A549 (cell line): ENCODE measurements at regions not wholly inside any gene's neighbourhood (a gene's known extent, or its start where the extent isn't known, plus 50 kb on each side); places are given as distances from the start of the nearest gene placed in this dataset.
A peak's percentile ranks its signal among the peaks of the same experiment; 100 is the strongest.
"Not testable (repeated sequence)": the region's sequence is repeated elsewhere in the genome, so short reads cannot be mapped to it uniquely, and the experiment has no call there.

ENCODE experiments used
- ATAC-seq, 2 experiments: fragments of 200-7000 bp in 1 of 2; fragments of >200 bp in 1 of 2; cut with Nextera tagmentation in 1 of 2; cut with Tn5 transposase in 1 of 2; 3 replicates each; pipeline versions ENCODE4 v1.8.0 to v1.9.1; 2018 to 2020; ENCODE audit warnings: mild to moderate bottlenecking in 1 of 2, moderate library complexity in 1 of 2
- CTCF ChIA-PET: fragments of 300-600 bp; sonication (Branson Sonifier 250); formaldehyde crosslinking; extraction: SDS; loops from one replicate; lab custom pipeline; 2021; ENCODE audit warnings: antibody characterized with exemption, inconsistent platforms; lab: Yijun Ruan, JAX
- POLR2A ChIA-PET: fragments of 350-600 bp; formaldehyde crosslinking; extraction: SDS; loops from one replicate; lab custom pipeline; 2021; ENCODE audit warnings: antibody characterized with exemption, inconsistent platforms; lab: Yijun Ruan, JAX
- DNase-seq, 2 experiments: peaks; one replicate each; pipeline versions ENCODE4 v3.0.0 to v3.0.0-alpha.2; 2011 to 2016; ENCODE audit warnings: low read depth in 1 of 2, low spot score in 1 of 2
- FAIRE-seq: peaks from 2 replicates; lab custom pipeline; 2011; peaks lifted over from hg19 to GRCh38; lab: Jason Lieb, UNC
- H3K27ac ChIP-seq, 2 experiments: fragments of >200 bp; sonication (Bioruptor Twin); formaldehyde crosslinking; 3 replicates each; pipeline ENCODE4 v1.5.1; 2016 to 2017
- H3K4me1 ChIP-seq: fragments of >200 bp; sonication (Bioruptor Twin); formaldehyde crosslinking; 3 replicates; pipeline ENCODE4 v1.6.1; 2016
- H3K4me2 ChIP-seq: fragments of >200 bp; sonication (Bioruptor Twin); formaldehyde crosslinking; 3 replicates; pipeline ENCODE4 v1.6.1; 2016
- H3K4me3 ChIP-seq: fragments of >200 bp; sonication (Bioruptor Twin); formaldehyde crosslinking; 3 replicates; pipeline ENCODE4 v1.5.1; 2016
- H3K9me3 ChIP-seq: fragments of >200 bp; sonication (Bioruptor Twin); formaldehyde crosslinking; 3 replicates; pipeline ENCODE4 v1.6.1; 2016
- CEBPB ChIP-seq, 2 experiments: fragments of >200 bp in 1 of 2; sonication (Bioruptor Twin) in 1 of 2; formaldehyde crosslinking in 1 of 2; IDR thresholded peaks; 2 replicates each; pipeline ENCODE4 v1.6.1; 2012 to 2016
- GATA3 ChIP-seq: IDR thresholded peaks from 2 replicates; pipeline ENCODE4 v1.6.1; 2012; ENCODE audit warnings: borderline replicate concordance
- JUNB ChIP-seq: fragments of >200 bp; sonication (Bioruptor Twin); formaldehyde crosslinking; IDR thresholded peaks from 2 replicates; pipeline ENCODE4 v1.6.1; 2016
- WGBS: methylation state at CpG from one replicate; pipeline ENCODE4 v1.1.6; 2017; ENCODE audit errors: missing lambda C conversion rate; 5-methylcytosine and 5-hydroxymethylcytosine counted together

GRCh38 chr9:39018107-39018506 is 269.9 kb downstream of the CNTNAP3 start:
- H3K4me2 ChIP-seq, H3K4me1 ChIP-seq, DNase-seq, CTCF ChIA-PET, ATAC-seq, H3K4me3 ChIP-seq, H3K9me3 ChIP-seq, H3K27ac ChIP-seq, POLR2A ChIA-PET, FAIRE-seq: not testable (repeated sequence)
- 75% methylated on average over 1 of the region's 1 CpG for WGBS

DNA sequence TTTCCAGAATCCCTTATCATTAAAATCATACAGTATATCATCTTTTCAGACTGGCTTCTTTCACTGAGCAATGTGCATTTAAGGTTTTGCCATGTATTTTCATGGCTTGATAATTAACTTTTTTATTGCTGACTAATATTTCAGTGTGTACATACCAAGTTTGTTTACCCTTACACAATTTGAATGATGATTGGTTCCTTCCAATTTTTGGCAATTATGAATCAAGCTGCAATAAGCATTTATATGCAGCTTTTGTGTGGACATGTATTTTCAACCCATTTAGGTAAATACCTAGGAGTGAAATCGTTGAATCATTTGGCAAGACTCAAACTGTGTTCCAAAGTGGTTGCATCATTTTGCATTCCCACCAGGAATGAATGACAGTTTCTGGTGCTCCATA is 272.8 kb downstream of the CNTNAP3 start:
- peak; percentile 23 to 74; a peak in 2 of 4 replicates for TF ChIP-seq CEBPB (IDR thresholded peaks at IDR 0.05)
- TF ChIP-seq JUNB, result peak; percentile 9; the same call in 1 of the 2 replicates
- peak; percentile 27; the same call in 1 of the 2 replicates for TF ChIP-seq GATA3
- TF ChIP-seq, all 56 proteins: peak for 3; not testable (repeated sequence) for 53
- H3K4me3 ChIP-seq, H3K9me3 ChIP-seq, FAIRE-seq, H3K4me1 ChIP-seq, CTCF ChIA-PET, DNase-seq, POLR2A ChIA-PET, H3K27ac ChIP-seq, H3K4me2 ChIP-seq: not testable (repeated sequence)
- ATAC-seq, result peak; percentile 35 to 67; a peak in 5 of 6 replicates
- no CpG with 5 or more reads among the region's 1 CpG for WGBS

- H3K4me3 ChIP-seq, H3K4me2 ChIP-seq, POLR2A ChIA-PET, H3K9me3 ChIP-seq, CTCF ChIA-PET, FAIRE-seq, H3K4me1 ChIP-seq: not testable (repeated sequence)
- peak overlapping the region in 1 of 2 experiments; percentile 56; a peak in 1 of 6 replicates for H3K27ac ChIP-seq
- peak; percentile 85 to 86 for ATAC-seq
- DNase-seq, result peak in 1 of 2 experiments; percentile 23
Measured at GRCh38 chr9:39014805-39015123, 273.2 kb downstream of the CNTNAP3 start.

- H3K4me2 ChIP-seq, CTCF ChIA-PET, H3K9me3 ChIP-seq, H3K4me3 ChIP-seq, FAIRE-seq, H3K4me1 ChIP-seq, POLR2A ChIA-PET, DNase-seq: not testable (repeated sequence)
- peak; percentile 77 to 80 for ATAC-seq
- peak overlapping the region in 1 of 2 experiments; percentile 66; a peak in 2 of 6 replicates for H3K27ac ChIP-seq
- 93% methylated on average over 3 of the region's 6 CpGs for WGBS
- peak; percentile 29 to 39; a peak in 1 of 4 replicates for TF ChIP-seq CEBPB (IDR thresholded peaks at IDR 0.05)
Measured at GRCh38 chr9:39014096-39014804, 273.7 kb downstream of the CNTNAP3 start.

- H3K4me3 ChIP-seq, H3K4me1 ChIP-seq, CTCF ChIA-PET, DNase-seq, FAIRE-seq, H3K27ac ChIP-seq, H3K9me3 ChIP-seq, POLR2A ChIA-PET, H3K4me2 ChIP-seq, ATAC-seq: not testable (repeated sequence)
- 90% methylated on average over 2 of the region's 4 CpGs for WGBS
Measured at GRCh38 chr9:39009743-39010142, 278.2 kb downstream of the CNTNAP3 start.

GRCh38 chr9:39009343-39009742 is 278.6 kb downstream of the CNTNAP3 start:
- DNase-seq, H3K27ac ChIP-seq, H3K9me3 ChIP-seq, POLR2A ChIA-PET, FAIRE-seq, CTCF ChIA-PET, H3K4me3 ChIP-seq, ATAC-seq, H3K4me2 ChIP-seq, H3K4me1 ChIP-seq: not testable (repeated sequence)

DNA sequence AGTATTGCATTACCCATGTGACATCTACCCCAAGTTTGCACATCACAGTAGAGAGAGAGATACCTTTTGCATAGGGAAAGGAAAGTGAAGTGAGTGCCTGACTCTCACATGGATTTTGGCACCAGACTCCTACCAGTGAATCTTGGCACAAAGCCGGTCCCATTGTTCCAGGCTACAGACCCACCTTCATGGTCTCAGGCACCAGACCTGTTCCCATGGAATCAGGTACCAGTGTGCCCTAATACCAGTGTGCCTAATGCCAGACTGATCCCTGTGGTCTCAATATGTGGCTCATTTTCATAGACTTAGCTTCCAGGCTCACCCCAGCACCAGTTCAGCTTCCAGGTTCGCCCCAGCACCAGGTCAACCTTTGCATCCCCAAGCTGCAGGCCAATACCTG is 279.1 kb downstream of the CNTNAP3 start:
- H3K9me3 ChIP-seq, H3K4me2 ChIP-seq, DNase-seq, H3K27ac ChIP-seq, POLR2A ChIA-PET, H3K4me3 ChIP-seq, CTCF ChIA-PET, H3K4me1 ChIP-seq, FAIRE-seq, ATAC-seq: not testable (repeated sequence)
- 95% methylated on average over 1 of the region's 2 CpGs for WGBS

DNA sequence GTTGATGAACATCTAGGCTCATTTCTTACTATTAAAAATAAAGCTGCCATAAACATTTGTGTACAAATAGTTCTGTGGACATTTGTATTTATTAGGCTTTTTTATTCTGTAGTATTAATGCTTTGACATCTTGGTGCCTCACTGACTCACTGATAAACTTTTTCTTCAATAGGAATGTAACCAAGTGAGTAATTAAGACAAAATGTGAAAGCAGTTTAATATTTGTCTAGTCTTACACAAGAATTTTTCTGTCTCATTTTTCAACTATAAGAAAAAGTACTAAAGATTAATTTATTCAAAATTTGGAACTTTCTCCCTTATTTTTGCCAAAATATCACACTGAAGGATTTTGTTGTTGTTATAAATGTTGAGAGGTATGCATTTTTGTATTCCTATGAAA is 282.2 kb downstream of the CNTNAP3 start:
- H3K4me3 ChIP-seq, DNase-seq, POLR2A ChIA-PET, H3K27ac ChIP-seq, ATAC-seq, H3K4me2 ChIP-seq, CTCF ChIA-PET, H3K9me3 ChIP-seq, H3K4me1 ChIP-seq, FAIRE-seq: not testable (repeated sequence)

- ATAC-seq, H3K27ac ChIP-seq, CTCF ChIA-PET, H3K4me3 ChIP-seq, DNase-seq, POLR2A ChIA-PET, H3K4me2 ChIP-seq, H3K9me3 ChIP-seq, H3K4me1 ChIP-seq, FAIRE-seq: not testable (repeated sequence)
- 60% methylated on average over 14 of the region's 14 CpGs for WGBS
Measured at GRCh38 chr9:39001085-39001593, 281.2 kb upstream of the FAM240B start.

GRCh38 chr9:38999277-38999676 is 279.3 kb upstream of the FAM240B start:
- H3K27ac ChIP-seq, CTCF ChIA-PET, H3K9me3 ChIP-seq, H3K4me2 ChIP-seq, ATAC-seq, FAIRE-seq, H3K4me3 ChIP-seq, POLR2A ChIA-PET, DNase-seq, H3K4me1 ChIP-seq: not testable (repeated sequence)
- WGBS, result 56% methylated on average over 7 of the region's 7 CpGs

GRCh38 chr9:38993690-38994089 is 273.8 kb upstream of the FAM240B start:
- FAIRE-seq, H3K4me1 ChIP-seq, ATAC-seq, H3K4me3 ChIP-seq, DNase-seq, POLR2A ChIA-PET, H3K27ac ChIP-seq, H3K9me3 ChIP-seq, H3K4me2 ChIP-seq, CTCF ChIA-PET: not testable (repeated sequence)
- 57% methylated on average over 1 of the region's 4 CpGs for WGBS
